GM04504 (cell line): ENCODE measurements at regions not wholly inside any gene's neighbourhood (a gene's known extent, or its start where the extent isn't known, plus 50 kb on each side); places are given as distances from the start of the nearest gene placed in this dataset.
"Not testable (repeated sequence)": the region's sequence is repeated elsewhere in the genome, so short reads cannot be mapped to it uniquely, and the experiment has no call there.

Source experiments
- DNase-seq: peaks from one replicate; pipeline ENCODE4 v3.0.0-alpha.2; 2012; ENCODE audit warnings: low read depth

DNA sequence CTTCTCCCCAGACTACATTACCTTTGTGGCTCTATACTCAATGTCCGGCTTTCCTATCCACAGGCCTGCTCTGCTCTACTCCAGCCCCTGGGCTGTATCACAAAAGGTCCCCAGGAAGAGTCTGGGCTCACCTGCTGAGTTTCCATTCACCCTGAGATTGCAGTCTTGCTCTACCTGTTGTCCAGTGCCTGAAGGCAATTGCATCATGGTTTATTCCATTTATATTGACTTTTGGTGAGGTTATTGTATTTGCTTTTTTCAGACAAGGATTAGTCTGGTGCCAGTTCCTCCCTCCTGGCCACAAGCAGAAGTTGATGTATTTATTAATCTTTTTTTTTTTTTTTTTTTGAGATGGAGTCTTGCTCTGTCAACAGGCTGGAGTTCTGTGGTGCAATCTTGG lies 273.1 kb downstream of the XPNPEP1 start:
- no peak for DNase-seq

DNA sequence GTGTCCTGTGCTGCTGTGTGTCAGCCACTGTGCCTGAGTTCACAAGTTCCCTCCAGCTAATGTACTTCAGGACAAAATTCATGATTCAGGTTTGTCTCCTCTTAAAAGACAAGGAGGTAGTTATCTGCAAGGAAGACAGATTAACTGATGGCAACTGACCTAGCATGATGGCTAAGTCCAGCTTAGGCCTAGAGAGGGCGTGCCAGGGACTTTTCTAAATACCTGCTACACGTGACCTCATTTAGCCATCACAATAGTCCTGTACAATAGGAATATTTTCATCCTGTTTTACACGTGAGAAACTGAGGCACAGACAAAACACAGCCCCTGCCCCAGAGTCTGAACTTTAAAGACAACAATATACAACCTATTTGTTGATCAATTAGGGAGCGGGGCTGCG lies 275.7 kb downstream of the XPNPEP1 start:
- no peak for DNase-seq

DNA sequence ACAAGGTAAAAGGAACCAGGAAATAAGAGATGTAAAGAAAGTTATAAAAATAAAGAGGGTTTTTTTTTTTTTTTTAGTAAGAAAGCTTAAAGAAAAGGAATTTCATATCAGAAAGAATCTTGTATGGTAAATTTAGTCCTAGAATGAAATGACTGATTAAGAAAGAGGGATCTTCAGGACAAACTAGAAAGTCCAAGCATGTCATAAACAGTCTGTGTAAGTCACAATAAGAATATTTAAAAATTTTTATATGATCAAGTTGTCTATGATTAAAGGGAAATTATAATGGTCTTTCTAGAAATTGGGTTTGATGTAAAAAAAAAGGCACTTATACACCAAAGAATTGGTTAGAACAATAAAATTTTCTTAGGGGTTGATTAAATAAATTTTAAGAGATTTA lies 289.5 kb downstream of the XPNPEP1 start:
- DNase-seq, result no peak

DNA sequence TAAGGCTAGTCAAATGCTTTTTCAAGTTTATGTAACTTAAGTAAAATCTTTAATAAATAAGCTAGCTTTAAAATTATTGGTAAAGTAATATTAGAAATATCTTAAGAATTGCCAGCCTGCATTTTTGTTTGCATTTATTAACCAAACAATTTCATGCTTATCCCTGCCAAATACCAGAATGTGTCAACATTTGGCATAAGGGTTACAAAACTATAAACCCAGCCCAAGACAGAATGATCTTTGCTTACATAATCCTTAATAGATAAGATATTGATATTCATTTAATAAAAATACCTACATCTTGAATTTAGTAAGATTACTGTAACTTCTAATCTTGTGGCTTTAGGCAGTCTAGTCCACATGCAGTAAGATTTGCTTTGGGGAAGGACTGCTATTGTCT lies 290.3 kb downstream of the XPNPEP1 start:
- not testable (repeated sequence) for DNase-seq

DNA sequence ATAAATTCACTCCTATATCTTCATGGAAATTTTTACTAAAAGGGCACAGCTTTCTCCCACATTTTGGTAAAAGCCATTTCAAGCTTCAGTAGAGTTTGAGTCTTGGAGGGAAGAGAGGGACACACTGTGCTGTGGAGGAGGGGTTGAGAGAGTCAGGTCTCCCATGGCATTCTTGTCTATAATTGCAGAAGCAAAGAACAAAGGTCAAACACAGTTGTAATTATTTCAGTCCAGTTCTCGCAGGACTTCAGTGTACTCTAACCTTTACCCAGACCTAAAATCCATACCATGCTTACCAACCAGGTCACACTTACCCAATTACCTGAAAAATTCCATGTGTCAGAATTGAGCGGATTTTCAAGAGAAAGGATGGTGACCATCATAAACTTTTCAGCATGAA lies 298.4 kb downstream of the XPNPEP1 start:
- no peak for DNase-seq

DNA sequence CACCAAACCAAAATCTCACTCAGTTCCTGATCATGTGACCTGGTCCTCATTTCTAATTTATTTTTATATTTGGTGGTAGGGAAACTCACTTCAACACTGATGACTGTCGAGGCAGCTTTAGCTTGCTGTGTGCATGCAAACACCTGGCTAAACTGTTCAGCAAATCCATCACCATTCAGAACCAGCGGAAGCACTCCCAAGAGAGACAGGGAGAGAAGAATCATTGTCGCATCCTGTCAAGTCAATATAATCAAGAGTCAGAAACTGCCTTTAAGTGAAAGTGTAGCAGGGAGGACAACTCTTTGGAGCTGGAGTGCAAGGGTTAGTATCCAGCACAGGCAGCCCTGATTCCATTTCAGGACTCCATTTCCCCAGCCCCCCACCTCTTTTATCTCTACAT lies 300.7 kb downstream of the XPNPEP1 start:
- DNase-seq, result no peak

DNA sequence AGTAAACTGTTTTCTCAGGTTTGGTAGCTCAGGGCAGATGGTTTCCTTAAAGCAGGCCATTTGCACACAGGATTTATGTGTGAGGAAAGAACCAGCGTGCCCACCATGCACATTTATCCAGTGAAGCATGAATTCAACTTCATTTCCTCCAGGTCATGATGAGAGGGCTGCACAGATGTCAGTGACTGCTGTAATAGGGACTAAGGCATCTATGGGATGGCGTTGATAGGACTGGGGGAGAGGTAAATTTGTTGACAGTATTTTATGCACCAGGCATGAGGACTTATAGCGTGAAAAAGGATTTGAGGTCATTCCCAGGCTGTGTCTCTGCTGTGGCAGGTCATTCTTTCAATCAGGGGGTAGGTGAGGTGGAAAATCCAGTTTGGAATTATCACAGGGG lies 302.9 kb downstream of the XPNPEP1 start:
- DNase-seq, result no peak

DNA sequence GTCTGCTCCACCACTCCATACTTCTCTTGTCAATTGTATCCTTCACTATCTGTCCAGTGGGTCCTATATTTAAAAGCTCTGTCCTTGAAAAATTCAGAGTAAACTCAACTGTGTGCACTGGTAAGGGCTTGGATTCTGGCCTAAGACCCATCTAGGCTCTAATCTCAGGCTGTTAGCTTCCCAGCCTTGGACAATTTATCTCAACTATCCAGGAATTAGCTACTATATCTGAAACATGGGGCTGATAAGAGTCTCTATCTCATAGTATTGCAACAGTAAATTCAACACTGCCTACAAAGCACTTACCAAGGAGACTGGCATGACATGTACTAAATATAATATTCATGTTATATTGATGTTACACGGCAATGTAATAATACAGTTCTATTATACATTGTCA lies 303.4 kb downstream of the XPNPEP1 start:
- no peak for DNase-seq

DNA sequence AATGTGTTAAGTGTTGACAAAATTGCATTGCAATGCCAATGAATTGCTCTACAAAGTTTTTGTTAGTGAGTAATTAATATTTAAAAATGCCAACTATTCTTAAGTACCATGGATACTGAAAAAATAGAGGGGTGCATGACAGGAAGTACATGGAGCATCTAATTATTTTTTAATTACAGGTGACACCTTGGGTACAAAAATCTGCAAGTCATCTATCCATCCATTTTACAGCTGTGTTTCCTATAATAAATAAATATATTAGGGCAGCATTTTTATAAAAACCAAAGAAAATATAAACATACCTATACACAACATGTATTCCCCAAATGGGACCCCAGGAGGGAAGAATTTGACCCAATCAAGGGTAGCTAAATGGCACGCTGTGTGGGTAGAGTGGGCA lies 304.6 kb downstream of the XPNPEP1 start:
- no peak for DNase-seq

DNA sequence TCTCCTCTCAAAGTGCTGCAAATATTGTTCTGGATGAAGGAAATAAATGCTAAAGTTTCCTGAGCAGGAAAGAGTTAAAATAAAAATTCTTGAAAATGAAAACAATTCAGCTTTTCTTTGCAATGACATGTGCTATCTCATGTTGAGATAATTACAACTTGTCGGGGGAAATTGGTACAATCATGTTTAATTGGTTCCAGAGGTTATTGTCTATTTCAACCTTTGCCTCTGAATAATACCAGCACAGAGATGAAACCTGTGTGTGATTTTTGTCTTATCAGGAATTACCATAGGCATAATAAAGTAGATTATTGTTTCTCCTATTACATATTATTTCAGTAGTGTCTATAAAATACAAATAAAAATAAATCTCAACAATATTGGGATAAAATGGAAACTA lies 305.0 kb downstream of the XPNPEP1 start:
- no peak for DNase-seq

DNA sequence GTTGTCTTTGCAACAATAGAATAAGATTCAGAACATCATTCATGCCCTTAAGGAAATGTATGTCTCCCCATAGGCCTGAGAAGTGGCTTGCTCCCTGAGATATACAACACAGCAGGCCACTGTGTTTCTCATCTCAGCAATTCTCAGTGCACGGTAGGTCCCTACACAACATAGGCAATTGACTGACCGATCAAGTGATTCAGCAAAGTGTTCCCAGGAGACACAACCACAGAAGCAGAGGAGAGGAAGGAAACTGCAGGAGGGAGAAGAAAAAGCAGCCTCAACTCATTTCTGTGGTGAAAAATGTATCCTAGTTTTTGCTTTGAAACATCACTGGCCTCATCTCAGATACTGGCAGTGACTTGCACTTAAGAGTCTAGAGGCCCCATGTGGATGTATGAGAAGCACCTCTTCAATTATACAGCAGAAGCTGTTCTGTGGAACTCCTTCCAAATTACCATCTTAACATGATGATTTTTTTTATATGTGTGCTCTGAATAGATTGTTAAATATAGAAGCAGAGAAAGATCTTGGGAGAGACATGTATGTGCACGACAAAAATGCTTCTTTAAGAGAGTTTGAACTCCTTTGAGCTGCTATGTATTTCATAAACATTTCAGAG lies 306.8 kb downstream of the XPNPEP1 start:
- DNase-seq, result no peak

DNA sequence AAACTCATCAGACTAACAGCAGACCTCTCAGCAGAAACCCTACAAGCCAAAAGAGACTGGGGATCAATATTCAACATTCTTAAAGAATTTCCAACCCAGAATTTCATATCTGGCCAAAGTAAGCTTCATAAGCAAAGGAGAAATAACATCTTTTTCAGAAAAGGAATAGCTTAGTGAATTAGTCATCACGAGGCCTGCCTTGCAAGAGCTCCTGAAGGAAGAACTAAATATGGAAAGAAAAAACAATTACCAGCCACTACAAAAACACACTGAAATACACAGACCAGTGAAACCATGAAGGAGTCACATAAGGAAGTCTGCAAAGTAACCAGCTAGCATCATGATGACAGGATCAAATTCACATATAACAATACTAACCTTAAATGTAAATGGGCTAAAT lies 328.0 kb downstream of the XPNPEP1 start:
- not testable (repeated sequence) for DNase-seq

DNA sequence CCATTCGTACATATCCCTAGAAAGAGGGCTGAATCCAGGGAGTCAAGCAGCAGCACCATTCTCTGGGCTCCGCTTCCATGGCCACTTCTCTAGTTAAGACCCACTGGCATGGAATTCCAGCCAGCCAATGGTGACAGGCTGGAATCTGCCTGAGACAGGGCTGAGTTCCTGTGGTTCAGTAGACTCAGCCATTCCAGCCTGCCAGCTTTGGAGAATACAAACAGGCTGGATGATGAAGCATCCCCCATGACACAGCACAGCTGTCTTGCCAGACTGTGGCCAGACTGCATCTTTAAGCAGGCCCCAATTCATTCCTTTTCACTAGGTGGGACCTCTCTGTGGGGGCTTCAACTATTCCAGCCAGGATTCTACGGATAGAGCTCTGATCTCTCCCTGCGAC lies 329.6 kb downstream of the XPNPEP1 start:
- no peak for DNase-seq

DNA sequence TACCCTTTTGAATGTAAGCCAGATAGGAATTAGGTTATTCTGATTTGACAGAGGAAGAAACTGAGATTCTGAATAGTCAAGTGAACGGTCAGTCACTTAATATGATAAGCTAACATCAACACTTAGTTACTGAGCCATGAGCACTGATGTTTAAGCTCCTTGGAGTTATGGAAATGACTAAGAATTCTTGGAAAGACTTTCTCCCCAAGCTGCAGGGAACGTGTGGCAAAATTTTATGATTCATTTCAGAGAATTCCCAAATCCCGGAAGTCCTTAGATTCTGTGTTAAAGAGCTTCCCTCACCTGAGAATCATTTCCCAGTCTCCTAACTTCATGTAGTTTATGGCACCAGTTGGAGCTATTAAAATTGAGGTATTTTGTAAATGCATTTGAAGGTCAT lies 330.9 kb downstream of the XPNPEP1 start:
- no peak for DNase-seq

DNA sequence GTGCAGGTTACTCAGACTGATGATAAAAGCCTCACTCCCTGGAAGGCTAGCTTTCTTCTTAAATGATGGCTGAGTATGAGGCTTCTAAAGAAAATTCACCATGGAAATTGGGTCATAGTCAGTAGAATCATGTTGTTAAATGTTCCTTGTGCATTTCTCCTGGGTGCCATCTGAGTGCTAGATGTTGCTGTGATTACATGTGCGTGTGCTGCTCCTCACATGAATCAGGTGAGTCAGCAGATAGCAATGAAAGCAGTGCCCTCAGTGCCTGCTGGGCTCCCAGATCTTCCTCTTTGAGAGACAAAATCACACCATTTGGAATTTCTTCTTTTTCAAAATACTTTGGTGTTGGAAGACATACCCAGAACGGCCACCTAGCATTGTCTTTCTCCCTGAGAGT lies 331.7 kb downstream of the XPNPEP1 start:
- DNase-seq, result no peak

DNA sequence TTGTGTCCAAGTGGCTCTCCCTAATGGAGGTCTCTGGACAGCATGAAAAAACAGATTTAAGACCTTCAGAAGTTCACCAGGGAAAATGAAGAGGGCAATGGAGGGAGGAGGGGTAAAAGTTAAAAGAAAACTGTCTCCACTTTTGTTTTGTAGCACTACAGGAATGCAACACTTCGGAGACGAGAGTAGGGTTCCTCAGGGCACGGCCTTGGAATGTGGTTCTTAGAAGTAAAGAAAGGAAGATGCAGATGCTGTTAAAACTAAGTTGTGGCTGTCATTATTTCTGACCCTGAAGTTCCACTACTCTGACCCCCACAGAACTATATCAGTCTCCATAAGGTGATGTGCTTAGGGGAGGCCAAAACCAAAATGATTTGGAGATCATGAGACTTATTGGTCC lies 335.1 kb downstream of the XPNPEP1 start:
- DNase-seq, result no peak

DNA sequence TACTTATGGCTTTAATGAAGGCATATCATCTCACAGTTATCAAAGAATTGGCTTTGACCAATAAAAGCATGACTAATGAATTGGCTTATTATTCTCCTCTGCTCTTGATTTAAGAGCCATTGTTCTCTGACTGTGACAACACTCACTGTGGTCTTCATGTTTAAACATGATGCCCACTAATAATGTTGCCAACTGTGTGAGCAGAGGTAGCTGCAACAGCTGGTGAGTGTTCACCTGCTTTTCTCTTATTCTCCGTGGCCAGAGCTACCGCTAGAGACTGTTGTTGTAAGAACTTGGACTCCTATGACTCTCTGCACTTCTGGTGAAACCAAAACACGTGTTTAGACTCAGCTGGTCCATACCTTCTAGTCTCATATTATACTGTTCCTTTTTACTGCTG lies 335.9 kb downstream of the XPNPEP1 start:
- no peak for DNase-seq

DNA sequence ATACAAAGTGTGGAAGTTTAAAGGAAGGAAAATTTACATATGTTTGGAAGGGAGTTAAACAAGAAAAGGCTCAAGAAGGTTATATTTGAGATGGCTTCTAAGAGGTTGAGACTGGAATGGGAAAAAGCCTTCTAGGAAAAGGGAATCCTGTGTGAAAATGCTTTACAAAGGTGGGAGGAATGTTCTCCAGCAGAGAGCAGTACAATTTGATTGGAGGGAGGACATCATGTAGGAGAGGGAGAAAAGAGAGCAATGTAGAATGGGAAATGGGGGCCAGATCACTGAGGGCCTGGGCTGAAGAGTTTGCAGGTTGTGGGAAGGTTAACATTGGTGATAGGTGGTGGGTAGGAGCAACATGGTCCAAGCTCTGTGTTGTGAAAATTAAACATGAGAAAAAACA lies 366.9 kb downstream of the XPNPEP1 start:
- no peak for DNase-seq

DNA sequence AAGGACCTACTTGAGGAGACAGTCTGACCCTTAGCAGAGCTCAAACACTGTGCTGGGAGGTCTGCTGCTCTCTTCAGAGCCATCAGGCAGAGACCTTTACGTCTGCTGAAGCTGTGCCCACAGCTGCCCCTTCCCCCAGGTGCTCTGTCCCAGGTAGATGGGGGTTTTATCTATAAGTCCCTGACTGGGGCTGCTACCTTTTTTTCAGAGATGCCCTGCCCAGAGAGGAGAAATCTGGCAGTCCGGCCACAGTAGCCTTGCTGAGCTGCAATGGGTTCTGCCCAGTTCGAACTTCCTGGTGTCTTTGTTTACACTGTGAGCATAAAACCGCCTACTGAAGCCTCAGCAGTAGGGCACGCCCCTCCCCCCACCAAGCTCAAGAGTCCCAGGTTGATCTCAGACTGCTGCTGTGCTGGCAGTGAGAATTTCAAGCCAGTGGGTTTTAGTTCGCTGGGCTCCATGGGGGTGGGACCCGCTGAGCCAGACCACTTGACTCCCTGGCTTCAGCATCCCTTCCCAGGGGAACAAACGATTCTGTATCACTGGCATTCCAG lies 381.2 kb downstream of the XPNPEP1 start:
- not testable (repeated sequence) for DNase-seq

DNA sequence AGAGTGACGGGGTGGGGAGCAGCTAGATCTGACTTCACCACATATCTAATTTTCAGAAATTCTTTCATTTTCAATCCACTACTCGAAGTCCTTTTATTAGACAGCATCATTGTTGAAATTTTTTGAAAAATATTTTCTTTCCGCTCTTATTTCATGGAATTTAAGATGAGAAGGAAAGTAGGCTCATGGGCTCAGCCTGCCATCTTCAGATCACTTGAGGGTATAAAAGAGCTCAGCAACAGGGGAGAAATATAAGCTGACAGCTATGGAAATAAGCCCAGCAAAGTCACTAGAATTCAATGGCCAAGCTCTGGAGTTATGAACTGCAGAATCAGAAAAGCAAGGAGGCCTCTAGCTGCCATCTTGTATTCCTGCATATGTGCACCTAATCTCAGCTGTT lies 389.1 kb downstream of the XPNPEP1 start:
- DNase-seq, result no peak

DNA sequence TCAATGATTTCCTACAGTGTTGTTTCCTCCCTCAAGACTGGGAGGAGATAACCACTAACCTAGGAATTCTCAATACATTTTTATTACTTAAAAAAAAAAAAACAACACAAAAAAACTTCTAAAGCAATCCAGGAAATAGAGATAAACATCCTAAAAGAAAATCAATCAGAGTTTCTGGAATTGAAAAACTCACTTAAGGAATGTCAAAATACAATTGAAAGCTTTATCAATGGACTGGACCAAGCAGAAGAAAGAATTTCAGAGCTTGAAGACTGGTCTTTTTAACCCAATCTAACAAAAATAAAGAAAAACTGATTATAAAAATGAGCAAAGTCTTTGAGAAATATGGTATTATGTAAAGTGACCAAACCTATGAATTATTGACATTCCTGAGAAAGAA lies 394.1 kb downstream of the XPNPEP1 start:
- no peak for DNase-seq

DNA sequence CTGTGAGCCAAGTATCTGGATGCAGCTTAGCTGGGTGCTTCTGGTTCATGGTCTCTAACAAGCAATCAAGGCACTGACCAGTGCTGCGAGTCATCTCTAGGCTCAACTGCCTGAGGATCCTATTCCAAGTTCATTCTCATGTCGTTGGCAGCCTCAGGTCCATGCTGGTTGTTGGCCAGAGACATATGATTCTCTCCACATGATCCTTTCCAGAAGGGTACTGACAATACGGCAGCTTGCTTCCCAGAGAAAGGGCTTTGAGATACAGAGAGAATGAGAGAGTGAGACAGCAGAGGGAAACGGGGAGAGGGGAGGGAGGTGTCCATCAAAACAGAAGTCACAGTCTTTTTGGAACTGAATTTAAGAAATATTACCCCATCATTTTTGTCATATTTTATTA lies 405.6 kb downstream of the XPNPEP1 start:
- no peak for DNase-seq

DNA sequence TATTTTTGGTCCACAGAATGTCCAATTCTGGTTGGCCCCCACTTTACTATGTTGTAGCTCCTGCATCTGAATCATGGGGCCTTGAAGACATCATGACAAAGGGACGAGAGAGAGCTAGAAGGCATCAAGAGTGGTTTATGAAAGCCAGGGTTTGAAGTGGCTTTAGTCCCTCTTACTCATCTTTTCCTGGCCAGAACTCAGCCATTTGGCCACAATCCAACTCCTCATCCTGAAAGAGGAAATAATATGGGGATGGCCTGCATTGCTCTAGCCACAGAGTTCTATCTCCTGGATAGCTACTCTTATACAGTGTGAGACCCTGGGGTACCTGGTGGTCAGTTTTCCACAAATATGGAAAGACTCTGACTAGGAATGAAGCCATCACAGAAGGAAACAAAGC lies 418.9 kb downstream of the XPNPEP1 start:
- no peak for DNase-seq

DNA sequence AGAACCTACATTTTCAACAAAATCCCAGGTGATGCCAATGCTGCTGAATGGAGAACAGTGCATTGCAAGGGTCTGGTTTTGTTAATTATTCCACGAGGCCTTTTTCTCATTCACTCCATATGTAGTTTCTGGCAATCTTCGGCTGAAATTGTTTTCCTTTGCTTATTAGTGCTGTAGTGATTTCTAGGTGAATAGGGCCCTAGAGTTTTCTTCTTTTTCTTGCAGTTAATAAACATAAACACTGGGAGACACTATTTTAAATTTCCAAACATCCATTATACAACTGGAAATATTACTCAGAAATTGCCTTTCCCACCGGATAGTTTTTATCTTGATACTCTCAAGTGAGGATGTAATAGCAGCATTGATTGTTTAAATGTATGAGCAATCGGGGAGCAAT lies 435.6 kb downstream of the XPNPEP1 start:
- no peak for DNase-seq

DNA sequence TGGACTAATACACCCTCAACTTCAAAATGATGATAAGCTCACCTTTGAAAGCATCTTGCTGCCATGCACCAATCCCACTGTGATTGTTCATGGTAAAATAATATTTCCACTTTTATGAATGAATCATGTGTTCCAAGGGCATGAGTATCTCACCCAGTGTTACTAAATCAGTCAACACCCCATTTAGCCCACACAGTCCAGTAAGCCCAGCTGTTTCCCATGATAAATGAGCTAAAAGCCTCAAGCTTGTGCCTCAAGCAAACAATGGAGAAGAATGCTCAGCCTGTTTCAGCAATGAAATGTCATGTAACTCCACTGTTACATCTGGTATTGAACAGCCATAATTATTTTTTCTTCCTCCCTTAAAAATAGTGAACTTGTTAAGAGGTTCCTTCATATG lies 442.5 kb downstream of the XPNPEP1 start:
- no peak for DNase-seq
